Upper lobe of left lung (tissue), 6 donors: ENCODE measurements at regions not wholly inside any gene's neighbourhood (a gene's known extent, or its start where the extent isn't known, plus 50 kb on each side); places are given as distances from the start of the nearest gene placed in this dataset.

Source experiments
- ATAC-seq, 2 donors: fragments of 200-7000 bp; cut with Tn5 transposase; one replicate each; pipeline ENCODE4 v1.9.1; 2022; ENCODE audit warnings: mild to moderate bottlenecking in 2 of 2, moderate library complexity in 2 of 2; ENCODE audit not compliant: low FRiP score in 2 of 2
- DNase-seq, 2 donors: peaks; one replicate each; pipeline ENCODE4 v3.0.0-alpha.2; 2019 to 2020
- H3K27ac ChIP-seq, 4 donors: fragments of 200-600 bp; sonication (generic); one replicate each; pipeline ENCODE4 v1.5.1; 2016 to 2019
- H3K27me3 ChIP-seq, 4 donors: fragments of 200-600 bp; sonication (generic); one replicate each; pipeline ENCODE4 v1.5.1; 2017 to 2019
- H3K36me3 ChIP-seq, 4 donors: fragments of 200-600 bp; sonication (generic); one replicate each; pipeline ENCODE4 v1.5.1; 2016 to 2019
- H3K4me1 ChIP-seq, 4 donors: fragments of 200-600 bp; sonication (generic); one replicate each; pipeline ENCODE4 v1.5.1; 2018 to 2019
- H3K4me3 ChIP-seq, 4 donors: fragments of 200-600 bp; sonication (generic); one replicate each; pipeline ENCODE4 v1.5.1; 2017 to 2019; ENCODE audit warnings: mild to moderate bottlenecking in 2 of 4, moderate library complexity in 1 of 4
- H3K9me3 ChIP-seq, 4 donors: fragments of 200-600 bp; sonication (generic); one replicate each; pipeline ENCODE4 v1.5.1; 2018 to 2019
- CTCF ChIP-seq, 6 experiments: fragments of 450-650 bp in 4 of 6; fragments of 200-600 bp in 2 of 6; sonication (generic) in 2 of 6; IDR thresholded peaks; one replicate each; pipeline ENCODE4 v1.5.1; 2016 to 2019; ENCODE audit warnings: antibody characterized with exemption in 6 of 6
- EP300 ChIP-seq, 4 donors: sonication (generic); formaldehyde crosslinking; IDR thresholded peaks; one replicate each; pipeline ENCODE4 v1.5.1; 2017; ENCODE audit warnings: antibody characterized with exemption in 4 of 4, control low read depth in 2 of 4
- POLR2A ChIP-seq, 4 donors: fragments of 450-650 bp; IDR thresholded peaks; one replicate each; pipeline ENCODE4 v1.5.1; 2016 to 2017; ENCODE audit warnings: antibody characterized with exemption in 4 of 4, mild to moderate bottlenecking in 2 of 4
- POLR2AphosphoS5 ChIP-seq, 2 donors: sonication (generic); formaldehyde crosslinking; IDR thresholded peaks; one replicate each; pipeline ENCODE4 v1.5.1; 2017; ENCODE audit warnings: antibody characterized with exemption in 2 of 2
- WGBS, 2 donors: methylation state at CpG; one replicate each; pipeline ENCODE4 v1.1.5; 2017 to 2018; 5-methylcytosine and 5-hydroxymethylcytosine counted together
- donor health status: DM: no; HTN: no; CAD: no; lungs with moderate emphysema.
- donor health status: DM: no; HTN: yes; CAD: no; lungs with severe emphysema.

GRCh38 chr2:76310894-76311633 lies 600.3 kb upstream of the GCFC2 start:
- TF ChIP-seq POLR2A (IDR thresholded peaks at IDR 0.05) (no peak), EP300 (IDR thresholded peaks at IDR 0.05) (no peak), POLR2AphosphoS5 (IDR thresholded peaks at IDR 0.05) (no peak), CTCF (IDR thresholded peaks at IDR 0.05) (no peak)
- WGBS, 2 donors, result 60 to 66% methylated on average over 2 of the region's 2 CpGs
- no peaks in the 10 kb centered on the region for H3K27me3 ChIP-seq
- H3K36me3 ChIP-seq, result no peaks in the 10 kb centered on the region
- no peak for ATAC-seq
- DNase-seq, result no peak
- no peak overlapping the region for H3K4me3 ChIP-seq
- H3K27ac ChIP-seq, result no peak overlapping the region
- no peaks in the 10 kb centered on the region for H3K4me1 ChIP-seq
- no peaks in the 10 kb centered on the region for H3K9me3 ChIP-seq

GRCh38 chr2:76307495-76307894 lies 596.8 kb upstream of the GCFC2 start:
- TF ChIP-seq POLR2A (IDR thresholded peaks at IDR 0.05) (no peak), CTCF (IDR thresholded peaks at IDR 0.05) (no peak), EP300 (IDR thresholded peaks at IDR 0.05) (no peak), POLR2AphosphoS5 (IDR thresholded peaks at IDR 0.05) (no peak)
- no peaks in the 10 kb centered on the region for H3K36me3 ChIP-seq

GRCh38 chr2:76298041-76298440 lies 587.3 kb upstream of the GCFC2 start:
- no peaks in the 10 kb centered on the region for H3K4me1 ChIP-seq
- H3K27me3 ChIP-seq, result no peaks in the 10 kb centered on the region
- H3K36me3 ChIP-seq, result no peaks in the 10 kb centered on the region
- H3K27ac ChIP-seq, result no peak overlapping the region
- no peak overlapping the region for H3K4me3 ChIP-seq
- no peak for DNase-seq
- ATAC-seq, result no peak
- no peaks in the 10 kb centered on the region for H3K9me3 ChIP-seq
- TF ChIP-seq POLR2AphosphoS5 (IDR thresholded peaks at IDR 0.05) (no peak), POLR2A (IDR thresholded peaks at IDR 0.05) (no peak), CTCF (IDR thresholded peaks at IDR 0.05) (no peak), EP300 (IDR thresholded peaks at IDR 0.05) (no peak)

More at GRCh38 chr2:76307495-76307894, 596.8 kb upstream of the GCFC2 start:
- Histone ChIP-seq H3K27me3 (no peaks in the 10 kb centered on the region), H3K9me3 (no peaks in the 10 kb centered on the region), H3K27ac (no peak overlapping the region), H3K4me3 (no peak overlapping the region), H3K4me1 (no peaks in the 10 kb centered on the region)
- DNase-seq (no peak), ATAC-seq (no peak)

GRCh38 chr2:76296438-76296837 lies 585.7 kb upstream of the GCFC2 start:
- WGBS, 2 donors, result 85% methylated on average over 3 of the region's 3 CpGs
- H3K36me3 ChIP-seq, result no peaks in the 10 kb centered on the region
- DNase-seq (no peak), ATAC-seq (no peak)
- H3K27ac ChIP-seq, result no peak overlapping the region
- no peaks in the 10 kb centered on the region for H3K4me1 ChIP-seq
- no peaks in the 10 kb centered on the region for H3K9me3 ChIP-seq
- no peaks in the 10 kb centered on the region for H3K27me3 ChIP-seq
- TF ChIP-seq EP300 (IDR thresholded peaks at IDR 0.05) (no peak), POLR2A (IDR thresholded peaks at IDR 0.05) (no peak), CTCF (IDR thresholded peaks at IDR 0.05) (no peak), POLR2AphosphoS5 (IDR thresholded peaks at IDR 0.05) (no peak)
- H3K4me3 ChIP-seq, result no peak overlapping the region

GRCh38 chr2:76295762-76296161 lies 585.0 kb upstream of the GCFC2 start:
- no peak overlapping the region for H3K27ac ChIP-seq
- TF ChIP-seq POLR2AphosphoS5 (IDR thresholded peaks at IDR 0.05) (no peak), CTCF (IDR thresholded peaks at IDR 0.05) (no peak), EP300 (IDR thresholded peaks at IDR 0.05) (no peak), POLR2A (IDR thresholded peaks at IDR 0.05) (no peak)
- no peak for DNase-seq
- no peaks in the 10 kb centered on the region for H3K9me3 ChIP-seq
- H3K4me3 ChIP-seq, result no peak overlapping the region
- no peaks in the 10 kb centered on the region for H3K4me1 ChIP-seq
- no peaks in the 10 kb centered on the region for H3K27me3 ChIP-seq
- H3K36me3 ChIP-seq, result no peaks in the 10 kb centered on the region
- no peak for ATAC-seq
